ENCODE measurements at regions not wholly inside any gene's neighbourhood (a gene's known extent, or its start where the extent isn't known, plus 50 kb on each side); places are given as distances from the start of the nearest gene placed in this dataset.

DNA sequence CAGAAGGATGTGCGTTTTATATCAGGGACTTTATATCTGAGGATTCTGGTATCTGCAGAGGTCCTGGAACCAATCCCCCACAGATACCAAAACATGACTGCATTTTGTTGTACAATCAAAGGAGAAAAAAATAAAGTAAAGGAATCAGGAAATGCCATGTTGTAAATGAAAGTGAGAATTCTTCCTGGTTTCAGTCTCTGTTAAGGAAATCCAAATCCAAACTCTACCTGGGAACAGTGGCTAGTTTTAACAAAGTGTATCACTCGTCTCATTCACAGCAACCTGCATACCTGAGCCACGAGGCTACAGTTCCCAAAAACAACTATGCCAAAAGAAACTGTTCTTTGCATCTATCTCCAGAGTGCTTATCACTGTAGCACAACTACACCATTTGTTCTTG lies 77.3 kb upstream of the ATF3 start:
- TF ChIP-seq EZH2 (IDR thresholded peaks at IDR 0.05; ENCODE audit: borderline replicate concordance, insufficient read depth, low read depth, low read length, poor library complexity, severe bottlenecking): no peak
- no peak for TF ChIP-seq CTCF (IDR thresholded peaks at IDR 0.05)
